ENCODE measurements at regions not wholly inside any gene's neighbourhood (a gene's known extent, or its start where the extent isn't known, plus 50 kb on each side); places are given as distances from the start of the nearest gene placed in this dataset.
"Not testable (repeated sequence)": the region's sequence is repeated elsewhere in the genome, so short reads cannot be mapped to it uniquely, and the experiment has no call there.

DNA sequence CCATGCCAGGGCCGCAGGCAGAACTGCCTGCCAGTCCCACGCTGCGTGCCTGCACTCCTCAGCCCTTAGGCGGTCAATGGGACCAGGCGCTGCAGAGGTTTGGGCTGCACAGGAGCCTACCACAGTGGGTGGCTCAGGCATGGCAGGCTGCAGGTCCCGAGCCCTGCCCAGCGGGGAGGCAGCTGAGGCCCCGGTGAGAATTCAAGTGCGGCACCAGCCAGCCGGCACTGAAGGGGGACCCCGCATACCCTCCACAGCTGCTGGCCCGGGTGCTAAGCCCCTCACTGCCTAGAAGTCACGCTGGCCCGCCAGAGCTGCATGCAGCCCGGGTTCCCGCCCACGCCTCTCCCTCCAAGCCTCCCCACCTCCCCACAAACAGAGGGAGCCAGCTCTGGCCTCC, 302.5 kb upstream of the UGT8 start:
- no peak for DNase-seq (ENCODE audit: low read depth)

DNA sequence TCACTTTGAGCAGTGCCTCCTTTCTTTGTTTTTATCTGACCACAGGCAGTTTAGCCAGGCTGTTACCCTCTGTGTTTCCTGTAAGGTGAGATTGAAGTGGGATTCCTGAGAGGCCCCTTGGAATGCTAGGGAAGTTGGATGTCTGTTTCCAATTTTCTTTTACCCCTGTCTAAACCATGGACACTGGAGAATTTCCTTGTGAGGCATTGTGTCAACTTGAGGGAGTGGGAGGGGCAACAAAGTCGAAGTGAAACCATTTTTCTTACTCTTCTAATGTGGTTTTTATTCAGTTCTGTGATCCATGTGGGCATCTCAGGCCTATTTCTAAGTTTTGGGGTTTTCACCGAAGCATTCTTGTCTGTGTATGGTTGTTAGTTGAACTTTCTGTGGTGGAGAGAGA, 296.1 kb upstream of the UGT8 start:
- no peak for DNase-seq (ENCODE audit: low read depth)

DNA sequence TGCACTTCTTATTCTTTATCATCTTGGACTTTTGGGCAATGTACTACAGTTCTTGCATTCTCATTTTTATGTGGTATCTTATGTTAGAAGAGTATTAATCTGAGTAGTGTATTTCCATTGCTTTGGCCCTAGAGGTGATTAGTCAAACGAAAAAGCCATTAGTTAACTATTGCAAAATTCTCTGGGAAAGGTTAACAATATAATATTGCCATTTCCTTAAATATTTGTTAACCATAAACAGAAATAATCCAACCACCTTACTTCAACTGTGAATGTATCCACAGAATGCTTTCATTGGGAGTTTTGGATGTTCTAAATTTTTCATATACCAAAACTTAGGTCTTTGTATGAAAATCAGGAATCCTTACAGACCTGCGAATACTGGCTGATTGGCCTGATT, 294.6 kb upstream of the UGT8 start:
- DNase-seq (ENCODE audit: low read depth), result no peak

DNA sequence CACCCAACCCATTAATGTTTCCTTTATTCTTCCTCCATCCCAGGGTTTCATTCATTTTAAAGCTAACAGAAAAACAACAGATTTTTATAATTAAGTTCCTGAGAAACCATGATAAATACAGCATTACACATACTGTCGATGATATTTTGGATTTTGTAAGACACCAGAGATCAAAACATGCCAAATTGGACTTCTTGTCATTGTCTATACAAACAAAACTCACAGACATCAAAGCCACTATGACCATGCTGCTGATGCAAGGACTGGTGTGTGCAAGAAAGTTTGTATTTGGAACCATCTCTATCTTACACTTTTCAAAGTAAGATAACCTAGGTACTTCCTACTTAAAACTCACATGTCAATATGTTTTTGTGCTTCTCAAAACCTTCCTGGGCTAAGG, 294.0 kb upstream of the UGT8 start:
- DNase-seq (ENCODE audit: low read depth), result no peak

DNA sequence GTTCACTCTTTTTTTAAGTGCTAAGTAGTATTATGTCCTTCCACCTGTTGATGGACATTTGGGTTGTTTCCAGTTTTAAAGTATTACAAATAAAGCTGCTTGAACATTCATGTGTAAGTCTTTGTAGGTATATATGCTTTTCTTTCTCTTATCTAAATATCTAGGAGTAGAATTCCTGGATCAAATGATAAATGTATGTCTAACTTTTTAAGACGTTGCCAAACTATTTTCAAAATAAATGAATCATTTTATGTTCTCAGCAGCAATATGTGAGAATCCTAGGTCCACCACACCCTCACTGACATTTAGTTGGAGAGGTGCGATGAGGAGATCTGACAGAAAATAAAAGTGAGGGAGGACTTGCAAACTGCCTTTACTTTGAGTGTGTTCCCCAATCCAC, 291.7 kb upstream of the UGT8 start:
- no peak for DNase-seq (ENCODE audit: low read depth)

DNA sequence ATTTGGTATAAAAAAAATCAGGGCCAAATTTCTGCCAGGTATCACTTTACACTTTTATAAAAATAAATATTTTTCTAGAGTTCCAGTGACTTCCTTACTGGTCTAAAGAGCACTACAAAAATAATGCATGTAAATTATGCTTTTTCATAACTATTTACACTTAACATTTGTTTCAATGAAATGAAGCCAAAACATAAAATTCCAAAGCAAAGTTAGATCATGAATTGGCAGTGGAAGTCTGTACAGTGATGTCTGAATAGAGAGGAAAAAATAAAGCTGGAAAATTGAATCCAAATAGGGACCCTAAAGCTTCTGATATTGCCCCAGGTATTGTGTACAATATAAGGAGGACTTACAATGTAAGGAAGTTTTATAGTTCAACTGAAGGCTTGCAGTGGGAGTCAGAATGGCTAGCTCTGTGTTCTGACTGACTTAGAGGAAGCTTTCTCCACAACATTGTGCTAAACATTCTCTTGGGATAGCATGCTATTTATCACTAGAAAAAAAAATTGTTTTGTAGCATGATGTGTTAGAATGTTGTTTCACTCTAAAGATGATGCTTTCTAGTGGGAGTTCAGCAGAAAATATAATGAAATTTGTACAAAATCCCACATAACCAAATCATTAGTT, 288.2 kb upstream of the UGT8 start:
- no peak for DNase-seq (ENCODE audit: low read depth)

DNA sequence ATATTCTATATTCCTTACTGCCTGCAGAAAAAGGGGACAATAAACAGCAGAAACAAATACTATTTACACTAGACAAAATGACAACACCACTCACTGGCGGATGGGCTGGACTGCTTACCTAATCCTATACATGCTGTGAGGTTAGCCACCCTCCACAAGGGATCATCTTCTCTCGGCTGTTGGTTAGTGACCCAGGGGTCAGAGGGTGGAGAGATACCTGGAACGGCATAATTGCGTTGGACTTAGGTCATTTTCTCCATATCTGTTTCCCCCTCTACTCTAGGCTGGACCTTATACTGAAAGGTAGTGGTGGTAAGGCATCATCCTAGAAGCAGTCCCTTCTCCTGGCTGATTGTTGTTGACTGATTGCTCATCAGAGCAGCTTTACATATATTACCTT, 286.8 kb upstream of the UGT8 start:
- DNase-seq (ENCODE audit: low read depth), result no peak

DNA sequence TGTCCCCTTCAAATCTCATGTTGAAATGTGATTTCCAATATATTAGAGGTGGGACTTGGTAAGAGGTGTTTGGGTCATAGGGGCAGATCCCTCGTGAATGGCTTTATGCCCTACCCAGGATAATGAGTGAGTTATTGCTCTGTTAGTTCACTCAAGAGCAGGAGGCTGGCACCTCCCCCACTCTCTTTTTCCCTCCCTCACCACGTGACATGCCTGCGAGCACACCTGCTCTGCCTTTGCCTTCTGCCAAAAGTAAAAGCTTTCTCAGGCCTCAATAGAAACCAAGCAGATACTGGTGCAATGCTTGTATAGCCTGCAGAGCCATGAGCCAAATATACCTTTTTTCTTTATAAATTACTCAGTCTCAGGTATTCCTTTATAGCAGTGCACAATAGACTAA, 286.3 kb upstream of the UGT8 start:
- DNase-seq (ENCODE audit: low read depth), result no peak

DNA sequence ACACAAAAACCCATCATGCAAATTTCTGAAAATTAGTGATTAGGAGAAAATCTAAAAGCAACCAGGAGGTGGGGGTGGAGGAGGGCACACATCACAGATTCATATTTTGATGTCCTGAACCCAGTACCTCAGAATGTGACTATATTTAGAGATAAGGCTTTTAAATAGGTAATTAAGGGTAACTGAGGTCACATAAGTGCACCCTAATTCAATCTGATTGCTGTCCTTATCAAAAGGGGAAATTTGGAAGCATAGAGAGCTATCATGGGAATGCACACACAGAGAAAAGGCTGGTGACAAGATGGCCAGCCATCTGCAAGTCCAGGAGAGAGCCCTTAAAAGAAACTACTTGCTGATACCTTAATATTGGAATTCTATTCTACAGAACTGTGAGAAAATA, 281.8 kb upstream of the UGT8 start:
- DNase-seq (ENCODE audit: low read depth), result no peak

DNA sequence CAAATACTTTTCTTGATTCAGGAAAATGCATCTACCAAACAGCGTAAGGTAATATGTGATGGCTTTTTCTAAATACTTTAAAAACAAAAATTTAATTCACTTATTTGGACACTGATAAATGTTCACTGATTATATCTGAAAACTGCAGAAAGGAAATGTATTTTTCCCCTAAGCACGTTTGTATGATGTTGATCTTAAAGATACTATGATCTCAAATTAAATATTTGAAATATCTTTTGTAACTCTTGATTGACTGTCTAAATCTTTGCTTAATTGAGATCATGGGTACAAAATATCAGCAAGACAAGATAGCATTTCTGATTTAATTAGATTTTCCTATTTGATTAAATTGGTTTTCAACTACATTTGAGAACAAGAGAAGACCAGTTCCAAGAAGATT, 281.0 kb upstream of the UGT8 start:
- no peak for DNase-seq (ENCODE audit: low read depth)

DNA sequence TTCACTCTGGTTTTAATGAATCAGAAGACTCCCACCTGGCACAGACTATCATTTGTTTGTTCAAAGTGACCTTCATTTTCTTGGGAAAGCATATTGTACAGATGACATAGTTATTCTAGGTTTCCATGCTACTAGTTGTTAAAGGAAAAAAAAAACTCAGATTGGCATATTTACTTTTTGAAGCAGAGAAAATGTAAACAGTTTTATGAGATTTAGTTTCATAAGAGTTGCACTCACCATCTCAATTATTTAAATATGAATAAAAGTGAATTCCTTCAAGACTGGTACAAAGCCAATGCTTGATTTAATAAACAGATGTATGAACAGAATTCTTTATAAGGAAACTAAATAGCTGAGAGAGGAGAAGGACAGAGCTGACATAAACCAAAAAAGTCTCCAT, 280.3 kb upstream of the UGT8 start:
- peak; percentile 3 for DNase-seq (ENCODE audit: low read depth)

DNA sequence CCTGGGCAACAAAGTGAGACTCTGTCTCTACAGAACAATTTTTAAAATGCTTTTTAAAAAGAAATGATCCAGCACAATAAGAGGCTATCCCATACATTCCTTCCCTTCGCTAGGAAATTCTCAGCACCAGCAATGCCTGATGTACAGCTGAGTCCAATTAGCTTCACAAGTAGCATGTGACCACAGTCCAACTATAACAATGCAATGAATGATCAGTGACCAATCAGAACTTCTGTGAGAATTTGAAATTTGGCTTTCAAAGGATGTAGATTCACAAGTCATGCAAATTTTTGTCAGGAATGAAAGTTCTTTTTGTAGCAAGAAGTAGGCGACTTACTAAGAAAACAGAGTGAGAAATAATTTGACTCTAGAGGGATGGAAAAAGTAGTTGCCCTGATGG, 278.5 kb upstream of the UGT8 start:
- DNase-seq (ENCODE audit: low read depth), result no peak

DNA sequence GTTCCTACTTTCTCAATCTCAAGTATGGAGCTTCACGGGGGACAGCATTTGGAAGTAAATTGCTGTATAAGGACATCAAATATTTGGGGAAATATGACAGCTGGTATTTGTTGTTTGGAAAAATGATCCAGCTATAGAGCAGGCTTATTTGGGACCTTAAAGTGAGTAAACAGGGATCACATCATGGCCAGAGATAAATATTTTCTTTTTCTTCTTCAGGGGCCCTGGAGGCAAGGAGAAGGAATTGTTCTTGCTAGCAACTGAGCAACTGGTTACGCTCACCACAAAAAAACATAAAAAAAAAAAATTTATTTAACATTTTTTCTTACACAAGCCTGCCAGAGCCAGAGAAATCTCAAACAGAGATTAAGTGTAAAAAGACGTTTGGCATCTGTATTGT, 277.2 kb upstream of the UGT8 start:
- no peak for DNase-seq (ENCODE audit: low read depth)

DNA sequence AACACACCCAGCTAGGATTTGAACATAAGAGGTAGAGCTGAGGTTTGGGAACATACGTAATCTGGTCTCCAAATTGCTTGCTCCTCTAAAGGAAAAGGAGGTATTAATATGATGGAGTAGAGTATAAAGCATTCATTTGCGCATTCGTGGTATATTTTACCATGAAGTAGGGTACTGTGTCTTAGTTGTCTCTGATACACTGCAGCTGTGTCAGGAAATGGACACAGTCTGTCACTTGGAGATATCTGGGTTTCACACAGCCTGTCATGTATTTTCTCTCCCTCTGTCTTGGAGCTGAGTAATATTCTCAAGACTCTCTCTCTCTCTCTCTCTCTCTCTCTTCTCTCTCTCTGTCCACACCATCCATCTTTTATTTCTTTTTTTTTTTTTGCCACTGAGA, 274.8 kb upstream of the UGT8 start:
- no peak for DNase-seq (ENCODE audit: low read depth)

DNA sequence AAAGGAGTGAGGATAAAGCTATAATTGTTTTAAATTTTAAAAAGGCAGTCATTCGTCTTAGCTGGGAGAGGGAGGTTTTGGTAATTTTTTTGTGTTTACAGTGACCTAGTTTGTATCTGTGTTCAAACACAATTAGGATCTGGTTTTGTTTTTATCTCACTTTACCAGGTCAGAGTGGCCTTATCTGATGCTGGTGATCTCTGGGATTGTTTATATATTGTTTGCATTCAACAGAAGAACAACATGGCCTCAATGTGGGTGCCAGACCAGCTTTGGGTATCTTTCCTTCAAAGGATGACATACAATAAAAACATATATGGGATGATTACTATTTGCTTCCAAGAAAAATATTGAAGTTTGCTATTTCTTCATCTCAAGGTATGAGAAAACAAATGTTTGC, 272.2 kb upstream of the UGT8 start:
- DNase-seq (ENCODE audit: low read depth), result no peak

DNA sequence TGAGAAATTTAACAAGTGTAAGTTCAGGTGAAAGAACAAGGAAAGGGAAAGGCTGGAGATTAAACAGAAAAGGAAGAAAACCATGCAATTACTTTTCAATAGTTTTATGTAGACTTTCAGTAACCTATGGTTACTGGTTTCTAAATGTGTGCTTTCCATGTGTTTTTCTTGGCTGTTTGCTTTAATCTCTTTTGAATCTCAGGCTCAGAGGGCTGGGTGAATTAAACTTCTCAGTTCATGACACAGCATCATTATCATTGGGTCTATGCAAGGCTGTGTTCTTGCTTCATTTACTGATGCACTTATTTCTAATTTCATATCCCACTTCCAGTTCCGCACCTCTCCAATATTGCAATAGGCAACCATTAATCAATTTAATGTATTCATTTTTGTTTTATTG, 266.5 kb upstream of the UGT8 start:
- no peak for DNase-seq (ENCODE audit: low read depth)

DNA sequence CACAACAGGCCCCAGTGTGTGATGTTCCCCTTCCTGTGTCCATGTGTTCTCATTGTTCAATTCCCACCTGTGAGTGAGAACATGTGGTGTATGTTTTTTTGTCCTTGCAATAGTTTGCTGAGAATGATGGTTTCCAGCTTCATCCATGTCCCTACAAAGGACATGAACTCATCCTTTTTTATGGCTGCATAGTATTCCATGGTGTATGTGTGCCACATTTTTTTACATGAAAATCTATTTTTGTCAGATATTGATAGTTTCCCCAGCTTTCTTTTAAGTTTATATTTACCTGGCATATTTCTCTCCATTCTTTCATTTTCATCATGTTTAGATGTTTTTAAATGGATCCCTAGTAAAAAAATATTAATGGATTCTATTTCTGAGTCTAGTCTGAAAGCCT, 264.2 kb upstream of the UGT8 start:
- not testable (repeated sequence) for DNase-seq (ENCODE audit: low read depth)

DNA sequence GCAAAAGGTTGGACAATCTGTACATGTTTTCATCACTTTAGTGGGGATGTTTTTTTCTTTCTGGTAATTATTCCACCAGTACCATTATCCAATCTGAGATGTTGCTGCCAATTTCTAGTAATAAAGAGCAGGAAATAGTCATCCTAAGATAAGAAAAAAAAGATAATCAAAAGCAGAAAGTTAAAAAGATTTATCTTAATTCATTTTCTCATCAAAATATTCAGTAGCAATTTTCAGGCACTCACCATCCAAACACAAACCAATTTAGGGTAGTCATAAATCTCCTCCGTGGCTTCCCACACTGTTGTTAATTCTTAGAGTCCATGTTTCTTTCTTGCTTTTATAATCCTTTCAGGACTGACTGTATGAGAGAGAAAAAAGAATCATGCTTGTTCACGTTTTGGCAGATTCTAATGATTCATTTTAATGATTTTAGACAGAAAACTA, 263.7 kb upstream of the UGT8 start:
- DNase-seq (ENCODE audit: low read depth), result no peak

DNA sequence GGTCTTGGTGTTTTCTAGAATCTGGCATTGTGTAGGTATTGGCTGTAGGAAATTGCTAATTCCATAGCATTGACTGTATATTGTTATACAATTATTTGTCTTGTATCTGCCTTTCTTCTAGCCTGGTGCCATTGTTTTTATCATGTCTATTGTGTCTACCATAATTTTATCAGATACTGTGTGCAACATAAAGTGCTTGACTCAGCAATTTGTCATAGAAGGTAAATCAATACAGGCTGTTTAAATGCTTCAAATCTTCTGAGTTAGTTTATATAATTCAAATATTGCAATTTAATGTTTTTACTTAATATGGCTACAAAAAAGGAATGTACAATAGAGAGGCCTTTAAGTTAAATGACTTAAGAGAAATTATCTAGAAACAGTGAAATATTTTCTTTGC, 263.3 kb upstream of the UGT8 start:
- DNase-seq (ENCODE audit: low read depth), result no peak

DNA sequence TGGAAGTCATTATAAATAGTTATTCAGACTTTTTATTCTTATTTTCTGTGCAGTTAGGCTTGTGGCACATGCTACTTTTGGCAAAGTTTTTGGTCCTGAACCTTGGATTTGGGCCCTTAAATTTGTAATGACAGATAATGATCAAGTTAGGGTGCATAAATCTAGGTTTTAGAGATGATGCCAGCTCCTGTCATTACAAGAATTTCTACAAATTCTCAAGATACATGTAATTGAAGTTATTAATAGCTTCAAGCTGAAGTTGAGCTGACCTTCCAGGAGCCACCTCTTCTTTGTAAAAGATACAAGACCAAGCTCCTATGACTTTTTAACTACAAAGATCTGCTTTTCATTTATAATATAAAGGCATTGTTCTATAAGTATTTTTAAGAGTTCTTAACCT, 255.6 kb upstream of the UGT8 start:
- DNase-seq (ENCODE audit: low read depth), result no peak

DNA sequence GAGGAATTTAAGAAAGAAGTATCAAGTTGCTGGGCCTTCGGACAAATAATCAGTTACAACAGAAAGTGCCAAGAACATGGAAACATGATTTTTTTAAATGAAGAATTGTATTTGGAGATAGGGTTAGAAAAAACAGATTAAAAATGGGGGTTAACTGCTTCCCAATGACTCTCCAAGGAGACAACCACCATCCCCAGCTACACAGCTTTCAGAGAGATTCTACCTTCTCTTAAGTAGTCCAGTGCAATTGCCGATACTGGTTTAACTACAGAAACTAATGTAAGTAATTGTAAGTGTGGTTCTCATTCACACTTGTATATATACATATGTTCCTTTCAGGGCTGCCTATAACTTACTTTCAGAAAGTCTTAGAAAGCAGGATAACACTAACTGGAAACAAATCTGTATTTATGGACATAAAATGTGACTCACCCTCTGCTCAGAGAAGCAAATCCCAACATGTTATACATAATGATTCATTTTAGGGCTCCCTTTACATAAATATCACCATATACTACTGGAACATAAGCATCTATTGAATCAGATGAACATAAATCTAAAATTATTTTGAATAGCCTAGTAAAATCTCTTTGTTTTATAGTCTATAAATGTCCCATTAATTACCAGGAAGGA, 248.9 kb upstream of the UGT8 start:
- peak; percentile 20 for DNase-seq (ENCODE audit: low read depth)

DNA sequence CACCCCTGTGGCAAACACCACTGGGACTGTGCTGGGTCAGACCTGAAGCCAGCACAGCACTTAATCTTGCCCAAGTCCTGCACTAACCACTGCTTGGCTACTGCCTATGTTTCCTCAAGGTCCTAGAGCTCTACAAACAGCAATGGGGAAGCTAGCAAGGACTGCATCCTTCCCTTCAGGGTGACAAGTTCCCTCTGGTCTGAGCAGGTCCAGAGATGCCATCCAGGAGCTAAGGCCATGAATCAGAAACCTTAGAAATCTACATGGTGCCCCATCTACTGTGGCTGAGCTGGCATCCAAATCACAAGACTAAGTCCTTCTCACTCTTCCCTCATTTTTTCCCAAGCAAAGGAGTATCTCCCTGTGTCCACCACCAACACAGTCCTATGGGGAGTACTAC, 239.7 kb upstream of the UGT8 start:
- no peak for DNase-seq (ENCODE audit: low read depth)

DNA sequence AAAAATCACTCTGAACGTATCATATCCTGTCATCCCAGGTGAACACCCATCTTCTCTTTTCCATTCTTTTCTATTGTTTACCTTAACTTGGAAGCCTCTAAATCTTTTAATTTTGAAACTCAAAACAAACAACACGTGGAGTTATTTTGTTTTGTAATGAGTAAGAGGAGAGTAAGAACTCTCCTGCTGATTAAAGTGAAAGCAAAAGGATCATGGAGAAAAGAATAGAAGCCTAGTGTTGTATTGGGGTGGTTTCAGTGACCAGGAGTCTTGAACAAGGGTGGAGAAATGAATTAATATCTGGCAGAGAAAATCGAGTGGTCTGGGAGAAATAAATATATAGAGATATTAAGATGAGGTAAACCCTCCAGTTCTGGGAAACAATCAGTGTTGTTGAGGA, 237.4 kb upstream of the UGT8 start:
- DNase-seq (ENCODE audit: low read depth), result no peak

DNA sequence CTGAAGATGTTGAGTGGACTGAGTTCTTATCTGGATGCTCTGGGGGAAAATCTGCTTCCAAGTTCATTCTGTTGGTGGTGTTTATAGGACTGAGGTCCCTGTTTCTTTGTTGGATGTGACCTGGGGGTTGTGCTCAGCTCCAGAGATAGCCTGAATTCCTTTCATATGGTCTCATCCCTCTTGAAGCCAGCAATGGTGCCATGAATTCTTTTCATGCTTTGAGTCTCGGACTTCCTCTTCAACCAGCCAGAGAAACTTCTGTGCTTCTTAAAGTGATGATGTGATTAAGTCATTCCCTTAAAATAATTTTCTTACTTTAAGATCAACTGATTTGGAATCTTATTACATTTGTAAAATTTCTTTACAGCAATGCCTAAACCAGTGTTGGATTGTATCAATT, 233.8 kb upstream of the UGT8 start:
- DNase-seq (ENCODE audit: low read depth), result peak; percentile 89
